ENCODE measurements at regions not wholly inside any gene's neighbourhood (a gene's known extent, or its start where the extent isn't known, plus 50 kb on each side); places are given as distances from the start of the nearest gene placed in this dataset.

GRCh38 chr5:147143215-147143614 is 91.6 kb upstream of the STK32A start:
- H3K4me3 ChIP-seq (ENCODE audit: low read length) = no peak overlapping the region
- DNase-seq (ENCODE audit: low read depth) = no peak
- no peak for TF ChIP-seq CTCF (conservative IDR thresholded peaks at IDR 0.05; ENCODE audit: low read length)

GRCh38 chr5:147145328-147145727 is 89.5 kb upstream of the STK32A start:
- no peak overlapping the region for H3K4me3 ChIP-seq (ENCODE audit: low read length)
- DNase-seq (ENCODE audit: low read depth) = no peak
- TF ChIP-seq CTCF (conservative IDR thresholded peaks at IDR 0.05; ENCODE audit: low read length) = no peak

GRCh38 chr5:147148715-147149114 is 86.1 kb upstream of the STK32A start:
- TF ChIP-seq CTCF (conservative IDR thresholded peaks at IDR 0.05; ENCODE audit: low read length) = no peak
- DNase-seq (ENCODE audit: low read depth) = no peak
- H3K4me3 ChIP-seq (ENCODE audit: low read length) = no peak overlapping the region

- DNase-seq (ENCODE audit: low read depth) = no peak
- H3K4me3 ChIP-seq (ENCODE audit: low read length) = no peak overlapping the region
- TF ChIP-seq CTCF (conservative IDR thresholded peaks at IDR 0.05; ENCODE audit: low read length) = no peak
These were observed 82.7 kb upstream of the STK32A start for GRCh38 chr5:147152086-147152485.

- H3K4me3 ChIP-seq (ENCODE audit: low read length) = no peak overlapping the region
- no peak for DNase-seq (ENCODE audit: low read depth)
- TF ChIP-seq CTCF (conservative IDR thresholded peaks at IDR 0.05; ENCODE audit: low read length) = no peak
These were observed 80.0 kb upstream of the STK32A start for GRCh38 chr5:147154809-147155208.

- no peak for TF ChIP-seq CTCF (conservative IDR thresholded peaks at IDR 0.05; ENCODE audit: low read length)
- no peak overlapping the region for H3K4me3 ChIP-seq (ENCODE audit: low read length)
- no peak for DNase-seq (ENCODE audit: low read depth)
These were observed 78.8 kb upstream of the STK32A start for GRCh38 chr5:147156012-147156411.

GRCh38 chr5:147160902-147161700 is 73.7 kb upstream of the STK32A start:
- no peak overlapping the region for H3K4me3 ChIP-seq (ENCODE audit: low read length)
- no peak for TF ChIP-seq CTCF (conservative IDR thresholded peaks at IDR 0.05; ENCODE audit: low read length)
- DNase-seq (ENCODE audit: low read depth) = no peak
